HepG2 (cell line): ENCODE measurements at regions not wholly inside any gene's neighbourhood (a gene's known extent, or its start where the extent isn't known, plus 50 kb on each side); places are given as distances from the start of the nearest gene placed in this dataset.
A peak's percentile ranks its signal among the peaks of the same experiment; 100 is the strongest.

ENCODE experiments used
- BATF2 ChIP-seq: sonication (generic); formaldehyde crosslinking; IDR thresholded peaks from 2 replicates; pipeline ENCODE4 v1.8.0; 2022; ENCODE audit warnings: mild to moderate bottlenecking, missing genetic modification reagents, moderate library complexity
- BRF2 ChIP-seq: sonication (generic); formaldehyde crosslinking; IDR thresholded peaks from 2 replicates; pipeline ENCODE4 v1.8.1; 2022; ENCODE audit warnings: mild to moderate bottlenecking, missing genetic modification reagents
- CBFB ChIP-seq: sonication (generic); formaldehyde crosslinking; IDR thresholded peaks from 2 replicates; pipeline ENCODE4 v1.4.0; 2020; ENCODE audit warnings: missing genetic modification reagents
- CEBPG ChIP-seq: IDR thresholded peaks from 2 replicates; pipeline ENCODE4 v1.6.1; 2016
- FOSL2 ChIP-seq: sonication (generic); formaldehyde crosslinking; IDR thresholded peaks from 2 replicates; pipeline ENCODE4 v1.4.0; 2020; ENCODE audit warnings: missing genetic modification reagents
- FOXM1 ChIP-seq: sonication (generic); formaldehyde crosslinking; IDR thresholded peaks from 2 replicates; pipeline ENCODE4 v1.5.0; 2020; ENCODE audit warnings: missing genetic modification reagents
- GATA4 ChIP-seq: sonication (generic); IDR thresholded peaks from 2 replicates; pipeline ENCODE4 v1.6.1; 2016; ENCODE audit warnings: antibody characterized with exemption, low read depth, borderline replicate concordance
- HMG20B ChIP-seq: conservative IDR thresholded peaks from 2 replicates; pipeline ENCODE4 v1.6.1; 2016; ENCODE audit warnings: missing genetic modification reagents, missing compliant biosample characterization
- ISL2 ChIP-seq: sonication (generic); formaldehyde crosslinking; IDR thresholded peaks from 2 replicates; pipeline ENCODE4 v1.5.0; 2020; ENCODE audit warnings: missing genetic modification reagents
- MTA1 ChIP-seq: sonication (generic); formaldehyde crosslinking; IDR thresholded peaks from 2 replicates; pipeline ENCODE4 v1.4.0; 2020; ENCODE audit warnings: missing genetic modification reagents, mild to moderate bottlenecking, borderline replicate concordance
- NFE2 ChIP-seq: sonication (generic); formaldehyde crosslinking; IDR thresholded peaks from 2 replicates; pipeline ENCODE4 v1.4.0; 2020; ENCODE audit warnings: missing genetic modification reagents
- NFE2L1 ChIP-seq: sonication (generic); formaldehyde crosslinking; IDR thresholded peaks from 2 replicates; pipeline ENCODE4 v1.4.0; 2020; ENCODE audit warnings: missing genetic modification reagents, mild to moderate bottlenecking, borderline replicate concordance
- NRL ChIP-seq: sonication (generic); formaldehyde crosslinking; IDR thresholded peaks from 2 replicates; pipeline ENCODE4 v1.5.0; 2020; ENCODE audit warnings: missing genetic modification reagents, mild to moderate bottlenecking, moderate library complexity, borderline replicate concordance
- RFX1 ChIP-seq: fragments of 450-650 bp; IDR thresholded peaks from 2 replicates; pipeline ENCODE4 v1.6.1; 2017
- SAFB2 ChIP-seq: sonication (generic); formaldehyde crosslinking; IDR thresholded peaks from 2 replicates; pipeline ENCODE4 v1.5.1; 2020; ENCODE audit warnings: missing genetic modification reagents, low read depth, mild to moderate bottlenecking, borderline replicate concordance
- THRA ChIP-seq: sonication (generic); formaldehyde crosslinking; IDR thresholded peaks from 2 replicates; pipeline ENCODE4 v1.4.0; 2020; ENCODE audit warnings: missing genetic modification reagents, borderline replicate concordance
- ZBTB3 ChIP-seq: sonication (generic); formaldehyde crosslinking; IDR thresholded peaks from 2 replicates; pipeline ENCODE4 v1.4.0; 2020; ENCODE audit warnings: low read depth, mild to moderate bottlenecking, moderate library complexity, missing genetic modification reagents, borderline replicate concordance
- ZBTB8A ChIP-seq: sonication (generic); formaldehyde crosslinking; IDR thresholded peaks from 2 replicates; pipeline ENCODE4 v1.4.0; 2020; ENCODE audit warnings: mild to moderate bottlenecking, low read depth, missing genetic modification reagents, borderline replicate concordance
- ZNF136 ChIP-seq: sonication (generic); formaldehyde crosslinking; IDR thresholded peaks from 2 replicates; pipeline ENCODE4 v1.8.1; 2022; ENCODE audit warnings: low read depth, mild to moderate bottlenecking, moderate library complexity, missing genetic modification reagents
- ZNF234 ChIP-seq: sonication (generic); formaldehyde crosslinking; conservative IDR thresholded peaks from 2 replicates; pipeline ENCODE4 v1.5.1; 2020; ENCODE audit warnings: mild to moderate bottlenecking, missing genetic modification reagents
- ZNF292 ChIP-seq: sonication (generic); formaldehyde crosslinking; IDR thresholded peaks from 2 replicates; pipeline ENCODE4 v1.8.1; 2022; ENCODE audit warnings: mild to moderate bottlenecking, low read depth, missing genetic modification reagents, borderline replicate concordance
- ZNF432 ChIP-seq: sonication (generic); formaldehyde crosslinking; IDR thresholded peaks from 2 replicates; pipeline ENCODE4 v1.5.0; 2020; ENCODE audit warnings: missing genetic modification reagents, mild to moderate bottlenecking, borderline replicate concordance
- ZNF496 ChIP-seq: sonication (generic); formaldehyde crosslinking; IDR thresholded peaks from 2 replicates; pipeline ENCODE4 v1.8.1; 2023; ENCODE audit warnings: mild to moderate bottlenecking, moderate library complexity, missing genetic modification reagents; ENCODE audit not compliant: insufficient replicate concordance
- ZNF597 ChIP-seq: sonication (generic); formaldehyde crosslinking; IDR thresholded peaks from 2 replicates; pipeline ENCODE4 v1.5.0; 2020; ENCODE audit warnings: missing genetic modification reagents
- ZNF629 ChIP-seq: sonication (generic); formaldehyde crosslinking; conservative IDR thresholded peaks from 2 replicates; pipeline ENCODE4 v1.5.0; 2020; ENCODE audit warnings: missing genetic modification reagents
- ZNF644 ChIP-seq: IDR thresholded peaks from 2 replicates; pipeline ENCODE4 v1.6.1; 2016; ENCODE audit warnings: low read depth
- ZNF746 ChIP-seq: sonication (generic); formaldehyde crosslinking; IDR thresholded peaks from 2 replicates; pipeline ENCODE4 v1.8.0; 2022; ENCODE audit warnings: mild to moderate bottlenecking, missing genetic modification reagents

- TF ChIP-seq BRF2 = no peak
- no peak for TF ChIP-seq SAFB2
- TF ChIP-seq ZNF597 = no peak
- no peak for TF ChIP-seq RFX1
- TF ChIP-seq ZBTB3 (CRISPR knock-in tag) = no peak
- TF ChIP-seq ZBTB8A (CRISPR knock-in tag) = no peak
- TF ChIP-seq ZNF136 (CRISPR knock-in tag) = no peak
- no peak for TF ChIP-seq MTA1 (CRISPR knock-in tag)
- no peak for TF ChIP-seq ZNF629
- TF ChIP-seq ZNF746 (CRISPR knock-in tag) = no peak
- TF ChIP-seq NRL (CRISPR knock-in tag) = no peak
- peak; percentile 83 for TF ChIP-seq FOSL2 (CRISPR knock-in tag)
- no peak for TF ChIP-seq THRA (CRISPR knock-in tag)
- TF ChIP-seq ZNF432 = no peak
- TF ChIP-seq ZNF292 (CRISPR knock-in tag) = no peak
- no peak for TF ChIP-seq NFE2L1 (CRISPR knock-in tag)
- TF ChIP-seq NFE2 (CRISPR knock-in tag) = no peak
- no peak for TF ChIP-seq HMG20B
- TF ChIP-seq CBFB (CRISPR knock-in tag) = no peak
- TF ChIP-seq ZNF496 = no peak
- TF ChIP-seq FOXM1 (CRISPR knock-in tag) = no peak
- TF ChIP-seq GATA4 = no peak
- TF ChIP-seq ISL2 = no peak
- peak; percentile 87 for TF ChIP-seq ZNF644 (CRISPR knock-in tag)
- TF ChIP-seq CEBPG (CRISPR knock-in tag) = 0 out of 2 replicates have a peak, but pooled peaks have one; percentile 26
- no peak for TF ChIP-seq BATF2
- TF ChIP-seq ZNF234 = no peak
Observed at GRCh38 chrX:128818690-128819089, 704.6 kb downstream of the SMARCA1 start (continued).
